Hematopoietic multipotent progenitor cell (in vitro differentiated cells): ENCODE measurements at regions not wholly inside any gene's neighbourhood (a gene's known extent, or its start where the extent isn't known, plus 50 kb on each side); places are given as distances from the start of the nearest gene placed in this dataset.

Experiments used
- DNase-seq, 3 donors: peaks; one replicate each; pipeline ENCODE4 v3.0.0-alpha.2; 2011 to 2015; ENCODE audit warnings: low read depth in 2 of 3, low spot score in 2 of 3

GRCh38 chr4:24303926-24304325, 280.4 kb downstream of the DHX15 start:
- no peak for DNase-seq

DNA sequence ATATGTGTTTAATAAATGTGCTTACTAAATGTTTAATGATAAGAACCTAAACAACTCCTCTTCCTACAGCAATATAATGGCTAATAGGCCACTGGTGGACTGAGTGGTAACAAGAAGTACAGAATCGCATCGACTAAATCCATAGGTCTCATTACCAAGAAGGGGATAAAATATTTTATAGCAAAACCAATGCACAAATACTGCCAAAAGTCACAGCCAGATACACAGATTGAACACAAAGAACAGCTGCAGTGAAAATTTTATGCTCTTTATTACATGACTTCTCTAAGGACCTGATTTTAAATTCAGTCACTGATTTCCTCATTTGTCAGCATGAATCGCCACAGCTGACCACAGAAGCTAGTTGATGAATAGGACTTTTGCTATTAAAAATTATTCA, 285.4 kb downstream of the DHX15 start:
- no peak for DNase-seq

DNA sequence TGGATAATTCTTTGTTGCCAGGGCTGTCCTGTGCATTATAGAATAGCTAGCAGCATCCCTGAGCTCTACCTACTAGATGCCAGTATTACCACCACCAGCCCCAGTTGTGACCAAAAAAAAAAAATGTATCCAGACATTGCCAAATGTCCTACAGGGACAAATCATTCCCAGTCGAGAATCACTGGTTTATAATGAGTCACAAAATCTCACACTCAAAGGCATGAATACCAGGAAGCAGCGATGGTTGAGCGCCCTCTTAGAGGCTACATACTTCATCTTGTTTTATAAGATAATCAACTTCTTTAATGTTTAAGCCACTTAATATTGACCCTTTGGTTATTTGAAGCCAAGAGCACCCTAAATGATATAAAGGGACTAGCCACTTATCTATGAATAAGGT, 297.3 kb downstream of the DHX15 start:
- DNase-seq: no peak

DNA sequence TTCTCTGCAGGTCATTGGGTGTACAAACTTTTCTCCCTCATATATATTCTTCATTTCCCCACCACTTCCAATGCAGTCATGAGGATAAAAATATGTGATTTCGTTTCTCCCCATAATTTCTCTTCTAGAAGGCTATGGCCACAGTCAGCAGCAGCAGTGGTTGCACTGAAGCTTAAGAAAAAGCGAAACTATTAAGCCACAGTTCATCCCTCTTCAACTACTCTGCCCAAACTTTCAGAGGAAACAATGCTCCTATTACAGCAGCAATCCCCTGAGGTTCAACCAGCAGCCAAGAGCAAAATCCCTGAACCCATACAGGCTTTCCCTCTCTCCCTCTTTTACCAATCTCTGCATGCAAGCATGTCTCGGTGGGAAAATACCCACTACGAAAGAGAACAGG, 298.6 kb downstream of the DHX15 start:
- DNase-seq: no peak

- DNase-seq: no peak
Measured at GRCh38 chr4:24282446-24282845, 301.9 kb downstream of the DHX15 start.

DNA sequence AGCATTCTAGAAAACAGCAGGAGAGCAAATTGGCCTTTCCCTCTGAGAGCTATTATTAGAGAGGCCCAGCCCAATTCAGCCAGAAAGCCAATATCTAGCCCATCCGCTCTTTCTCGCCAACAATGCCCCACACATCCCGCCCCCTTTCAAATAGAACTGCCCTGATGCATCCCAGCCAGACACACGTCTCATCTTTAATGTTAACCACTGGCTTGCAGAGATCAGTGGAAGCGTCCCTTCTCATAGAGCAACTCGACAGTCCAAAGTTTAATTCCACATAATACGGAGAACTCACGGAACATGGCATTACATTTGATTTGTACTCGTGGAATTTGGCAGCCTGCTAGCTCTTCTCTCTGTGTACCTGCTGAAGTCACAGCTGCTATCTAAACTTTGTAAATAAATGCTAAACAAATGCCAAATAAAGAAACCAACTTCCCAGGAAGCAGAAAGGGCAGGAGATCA, 304.4 kb downstream of the DHX15 start:
- DNase-seq: no peak

GRCh38 chr4:24279469-24279868, 304.9 kb downstream of the DHX15 start:
- no peak for DNase-seq

- no peak for DNase-seq
Measured at GRCh38 chr4:24278693-24279092, 305.7 kb downstream of the DHX15 start.

- no peak for DNase-seq
Measured at GRCh38 chr4:24274381-24274941, 309.9 kb downstream of the DHX15 start.

- DNase-seq: no peak
Measured at GRCh38 chr4:24273136-24273535, 311.2 kb downstream of the DHX15 start.

GRCh38 chr4:24266951-24267722, 317.2 kb downstream of the DHX15 start:
- no peak for DNase-seq

DNA sequence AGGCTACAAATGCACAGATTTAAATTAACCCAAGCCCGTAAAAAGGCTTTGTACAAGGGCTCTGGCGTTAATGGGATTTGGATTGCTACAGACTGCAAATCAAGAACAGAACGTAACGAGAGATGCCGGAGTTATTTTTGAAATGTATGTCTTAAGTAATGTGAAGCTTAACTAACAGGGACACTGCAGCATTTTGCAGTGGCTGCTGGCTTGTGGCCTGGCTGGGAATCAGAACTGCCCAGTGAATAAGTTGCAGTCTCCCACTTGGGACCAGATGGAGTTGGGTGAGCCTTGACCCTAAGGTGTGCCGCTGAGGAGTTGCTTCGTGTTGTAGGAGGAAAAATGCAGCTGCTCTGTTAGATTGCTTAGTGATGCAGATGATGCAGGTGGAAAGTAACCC, 318.4 kb downstream of the DHX15 start:
- no peak for DNase-seq

GRCh38 chr4:24262616-24263015, 321.7 kb downstream of the DHX15 start:
- DNase-seq: no peak

- DNase-seq: no peak
Measured at GRCh38 chr4:24262084-24262483, 322.3 kb downstream of the DHX15 start.

DNA sequence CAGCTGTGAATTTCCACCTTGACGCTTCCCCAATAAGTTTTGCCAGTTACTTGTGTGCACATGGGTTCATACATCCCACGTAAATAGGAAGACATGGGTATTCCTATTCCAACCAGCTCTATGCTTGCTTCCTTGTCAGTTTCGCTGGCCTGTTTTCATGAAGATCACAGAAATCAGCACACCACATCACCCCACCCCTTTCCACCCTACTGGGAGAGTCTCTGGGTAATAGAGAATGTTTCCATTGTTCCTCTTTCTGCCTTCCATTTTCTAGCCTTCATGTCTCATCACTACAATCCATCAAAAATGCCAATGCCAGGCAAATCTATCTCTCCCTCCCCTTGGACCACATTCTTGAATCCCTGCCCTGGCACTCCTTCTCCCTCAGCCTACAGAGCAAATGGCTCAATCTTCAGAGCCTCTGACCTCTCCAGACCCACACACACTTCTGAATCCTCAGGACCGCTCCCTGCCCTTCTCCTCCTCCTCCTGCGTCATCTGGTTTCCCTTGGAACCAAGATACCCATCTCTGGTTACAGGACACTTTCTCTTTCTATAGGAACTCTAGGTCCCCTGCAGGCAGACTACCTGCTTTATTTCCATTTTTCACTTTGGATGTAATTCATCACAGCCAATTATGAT, 323.3 kb downstream of the DHX15 start:
- DNase-seq: no peak

DNA sequence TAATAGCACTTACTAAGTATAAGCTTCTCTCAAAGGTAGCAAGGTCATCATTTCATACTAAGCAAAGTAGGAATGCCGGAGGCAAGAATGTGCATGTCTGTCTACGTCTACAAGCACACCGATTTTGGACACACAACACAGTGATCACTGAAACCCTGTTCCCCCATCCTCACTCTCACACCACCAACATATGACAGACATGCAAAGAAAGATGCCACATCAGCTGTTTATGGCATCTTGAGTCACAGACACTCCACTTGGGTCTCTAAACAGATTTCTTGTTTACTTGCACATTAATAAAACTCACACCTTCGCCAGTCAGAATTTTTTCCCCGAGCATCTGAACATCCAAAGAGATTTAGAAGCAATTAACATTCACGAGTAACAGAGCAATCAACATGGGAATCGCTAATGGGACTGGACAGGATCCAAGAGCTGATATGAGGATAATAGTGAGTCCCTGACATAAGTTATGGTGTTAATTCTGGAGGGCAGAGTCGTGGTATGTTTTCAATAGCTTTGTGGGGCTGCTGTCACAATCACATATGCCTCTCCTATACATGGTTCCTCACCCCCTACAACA, 324.1 kb downstream of the DHX15 start:
- no peak for DNase-seq

- DNase-seq: no peak
Measured at GRCh38 chr4:24256547-24256946, 327.8 kb downstream of the DHX15 start.

DNA sequence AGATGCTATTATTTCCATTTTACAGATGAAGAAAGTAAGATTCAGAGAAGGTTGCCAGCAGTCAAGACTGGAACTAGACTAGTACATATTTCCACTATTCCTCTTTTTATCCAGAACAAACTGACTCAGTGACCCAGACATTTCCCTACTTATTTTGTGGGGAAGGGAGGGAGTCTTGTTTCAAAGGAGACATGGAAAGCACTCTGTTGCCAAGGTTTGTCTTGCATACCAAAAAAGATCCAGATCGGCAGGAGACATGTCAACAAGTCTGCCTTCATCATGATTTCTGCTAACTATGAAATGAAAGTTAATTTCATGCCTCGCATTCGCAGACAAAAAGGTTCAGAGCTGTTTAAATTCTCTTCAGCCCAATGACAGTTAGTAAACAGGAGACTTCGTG, 328.3 kb downstream of the DHX15 start:
- no peak for DNase-seq

DNA sequence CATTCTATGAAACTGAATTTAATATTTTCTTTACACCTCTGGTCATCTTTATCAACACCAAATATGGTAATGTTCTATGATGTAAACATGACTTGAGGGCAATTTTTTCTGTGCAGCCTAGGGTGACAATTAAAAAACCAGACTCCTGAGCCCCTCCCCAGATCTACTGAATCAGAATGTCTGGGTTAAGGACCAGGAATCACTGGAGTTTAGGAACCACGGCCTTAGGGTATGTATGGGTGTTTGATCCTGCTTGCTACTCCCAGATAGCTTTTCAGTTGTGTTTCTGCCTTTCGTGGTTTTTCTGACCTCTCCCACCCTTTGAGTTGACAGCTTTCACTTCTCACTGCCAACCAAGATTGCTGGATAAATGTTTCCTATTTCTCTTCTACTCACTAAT, 332.2 kb downstream of the DHX15 start:
- no peak for DNase-seq

- DNase-seq: no peak
Measured at GRCh38 chr4:24251589-24251988, 332.8 kb downstream of the DHX15 start.

- DNase-seq: no peak
Measured at GRCh38 chr4:24249972-24250371, 334.4 kb downstream of the DHX15 start.
